Neural crest cell (in vitro differentiated cells): ENCODE measurements at regions not wholly inside any gene's neighbourhood (a gene's known extent, or its start where the extent isn't known, plus 50 kb on each side); places are given as distances from the start of the nearest gene placed in this dataset.

Source experiments
- DNase-seq: peaks from one replicate; pipeline ENCODE4 v3.0.0; 2021; ENCODE audit warnings: low read depth, mixed read lengths, low spot score
- H3K27ac Mint-ChIP-seq: one replicate; pipeline ENCODE4 v1.8.0; 2021; ENCODE audit warnings: mild to moderate bottlenecking, mixed read lengths; ENCODE audit not compliant: unreplicated experiment
- H3K27me3 Mint-ChIP-seq: 2 replicates; pipeline ENCODE4 v1.8.0; 2021; ENCODE audit warnings: low read depth, mild to moderate bottlenecking, mixed read lengths
- H3K36me3 Mint-ChIP-seq: 2 replicates; pipeline ENCODE4 v1.8.0; 2021; ENCODE audit warnings: low read depth, mild to moderate bottlenecking, mixed read lengths
- H3K4me1 Mint-ChIP-seq: 2 replicates; pipeline ENCODE4 v1.8.0; 2021; ENCODE audit warnings: mixed read lengths
- H3K4me3 Mint-ChIP-seq: one replicate; pipeline ENCODE4 v1.8.0; 2021; ENCODE audit warnings: mild to moderate bottlenecking, mixed read lengths
- H3K9me3 Mint-ChIP-seq: 2 replicates; pipeline ENCODE4 v1.8.0; 2021; ENCODE audit warnings: mixed read lengths
- TF ChIP-seq, protein P1 (sequence below): fragments of 200-600 bp; sonication (generic); conservative IDR thresholded peaks from 2 replicates; pipeline ENCODE4 v1.5.0; 2021; ENCODE audit warnings: antibody characterized with exemption, mild to moderate bottlenecking

DNA sequence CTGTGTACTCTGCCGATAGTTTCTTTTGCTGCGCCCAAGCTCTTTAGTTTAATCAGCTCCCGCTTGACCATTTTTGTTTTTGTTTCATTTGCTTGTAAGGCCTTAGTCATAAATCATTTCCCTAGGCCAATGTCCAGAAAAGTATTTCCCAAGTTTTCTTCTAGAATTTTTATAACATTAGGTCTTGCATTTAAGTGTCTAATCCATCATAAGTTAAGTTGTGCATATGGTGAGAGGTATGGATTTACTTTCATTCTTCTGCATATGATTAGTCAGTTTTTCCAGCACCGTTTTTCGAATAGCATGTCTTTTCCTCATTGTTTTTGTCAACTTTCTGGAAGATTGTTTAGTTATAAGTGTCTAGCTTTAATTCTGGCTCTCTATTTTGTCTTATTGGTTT lies 484.8 kb upstream of the CNTNAP5 start:
- H3K4me1 Mint-ChIP-seq, result no peaks in the 10 kb centered on the region
- no peaks in the 10 kb centered on the region for H3K27me3 Mint-ChIP-seq
- H3K27ac Mint-ChIP-seq, result no peak overlapping the region
- H3K36me3 Mint-ChIP-seq, result peaks cover 9% of the 10 kb centered on the region
- TF ChIP-seq, protein P1, sequence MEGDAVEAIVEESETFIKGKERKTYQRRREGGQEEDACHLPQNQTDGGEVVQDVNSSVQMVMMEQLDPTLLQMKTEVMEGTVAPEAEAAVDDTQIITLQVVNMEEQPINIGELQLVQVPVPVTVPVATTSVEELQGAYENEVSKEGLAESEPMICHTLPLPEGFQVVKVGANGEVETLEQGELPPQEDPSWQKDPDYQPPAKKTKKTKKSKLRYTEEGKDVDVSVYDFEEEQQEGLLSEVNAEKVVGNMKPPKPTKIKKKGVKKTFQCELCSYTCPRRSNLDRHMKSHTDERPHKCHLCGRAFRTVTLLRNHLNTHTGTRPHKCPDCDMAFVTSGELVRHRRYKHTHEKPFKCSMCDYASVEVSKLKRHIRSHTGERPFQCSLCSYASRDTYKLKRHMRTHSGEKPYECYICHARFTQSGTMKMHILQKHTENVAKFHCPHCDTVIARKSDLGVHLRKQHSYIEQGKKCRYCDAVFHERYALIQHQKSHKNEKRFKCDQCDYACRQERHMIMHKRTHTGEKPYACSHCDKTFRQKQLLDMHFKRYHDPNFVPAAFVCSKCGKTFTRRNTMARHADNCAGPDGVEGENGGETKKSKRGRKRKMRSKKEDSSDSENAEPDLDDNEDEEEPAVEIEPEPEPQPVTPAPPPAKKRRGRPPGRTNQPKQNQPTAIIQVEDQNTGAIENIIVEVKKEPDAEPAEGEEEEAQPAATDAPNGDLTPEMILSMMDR, result no peak
- H3K9me3 Mint-ChIP-seq, result peaks cover 19% of the 10 kb centered on the region
- no peak overlapping the region for H3K4me3 Mint-ChIP-seq
- no peak for DNase-seq

DNA sequence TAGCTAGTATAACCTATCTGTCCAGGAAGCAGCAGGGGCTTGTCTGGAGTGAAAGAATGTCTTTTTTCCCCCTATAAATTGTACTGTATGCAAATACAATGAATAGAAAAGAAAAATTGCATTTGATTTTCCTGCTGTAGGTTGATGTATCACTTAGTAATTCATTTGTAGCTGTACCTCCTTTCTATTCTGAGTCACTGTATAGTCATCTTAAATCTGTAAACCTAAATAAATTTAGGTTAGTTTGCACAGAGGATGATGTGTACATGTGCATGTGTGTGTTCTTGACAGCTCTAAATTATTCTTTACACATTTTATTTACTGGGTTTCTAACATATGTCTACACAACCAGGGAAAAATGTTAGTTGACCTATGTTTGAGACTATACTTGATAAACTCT lies 478.7 kb upstream of the CNTNAP5 start:
- Mint-ChIP-seq H3K27me3 (no peaks in the 10 kb centered on the region), H3K27ac (no peak overlapping the region), H3K36me3 (peaks cover 3% of the 10 kb centered on the region), H3K9me3 (peaks cover 11% of the 10 kb centered on the region), H3K4me3 (no peak overlapping the region), H3K4me1 (no peaks in the 10 kb centered on the region)
- no peak for DNase-seq
- TF ChIP-seq, protein P1, result no peak

DNA sequence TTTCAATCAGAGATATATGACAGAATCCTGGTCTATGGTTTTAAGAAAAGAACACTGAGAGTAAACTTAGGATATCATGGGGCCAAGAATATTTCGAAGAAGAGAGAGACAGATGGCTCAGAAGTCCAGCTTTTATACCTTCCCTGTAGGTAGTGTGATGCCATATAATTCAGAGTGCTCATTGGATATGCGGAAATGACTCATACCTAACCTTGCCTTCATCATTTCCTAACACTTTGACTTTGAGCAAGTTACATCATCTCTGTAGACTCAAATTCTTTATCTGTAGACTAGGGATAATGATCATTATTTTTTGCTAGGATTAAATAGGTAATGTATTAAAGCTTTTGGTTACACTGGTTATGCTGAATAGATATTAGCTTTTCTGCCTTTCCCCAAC lies 461.6 kb upstream of the CNTNAP5 start:
- no peak overlapping the region for H3K4me3 Mint-ChIP-seq
- H3K27ac Mint-ChIP-seq, result no peak overlapping the region
- TF ChIP-seq, protein P1, result no peak
- peaks cover 3% of the 10 kb centered on the region for H3K9me3 Mint-ChIP-seq
- H3K36me3 Mint-ChIP-seq, result no peaks in the 10 kb centered on the region
- H3K27me3 Mint-ChIP-seq, result no peaks in the 10 kb centered on the region
- H3K4me1 Mint-ChIP-seq, result peaks cover 4% of the 10 kb centered on the region
- DNase-seq, result no peak

DNA sequence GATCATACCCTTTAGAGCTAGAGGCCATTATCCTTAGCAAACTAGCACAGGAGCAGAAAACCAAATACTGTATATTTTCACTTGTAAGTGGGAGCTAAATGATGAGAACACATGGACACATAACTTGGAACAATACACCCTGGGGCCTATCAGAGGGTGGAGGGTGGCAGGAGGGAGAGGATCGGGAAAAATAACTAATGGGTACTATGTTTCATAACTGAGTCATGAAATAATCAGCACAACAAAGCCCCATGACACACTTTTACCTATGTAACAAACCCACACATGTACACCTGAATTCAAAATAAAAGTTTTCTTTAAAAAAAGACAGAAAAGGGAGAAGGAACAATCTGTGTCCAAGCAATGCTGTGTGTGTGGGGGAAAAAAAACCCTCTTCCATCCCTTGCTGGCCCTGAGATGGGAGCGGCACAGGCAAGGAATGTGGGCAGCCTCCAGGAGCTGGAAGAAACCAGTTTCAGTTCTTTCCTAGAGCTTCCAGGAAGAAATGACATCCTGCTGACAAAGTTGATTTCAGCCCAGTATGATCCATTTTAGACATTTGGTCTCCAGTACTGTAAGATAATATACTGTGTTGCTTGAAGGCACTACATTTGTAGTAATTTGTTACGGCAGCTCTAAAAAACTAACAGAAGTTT lies 458.7 kb upstream of the CNTNAP5 start:
- H3K27ac Mint-ChIP-seq, result no peak overlapping the region
- no peaks in the 10 kb centered on the region for H3K36me3 Mint-ChIP-seq
- H3K4me3 Mint-ChIP-seq, result no peak overlapping the region
- H3K27me3 Mint-ChIP-seq, result no peaks in the 10 kb centered on the region
- peaks cover under 1% of the 10 kb centered on the region for H3K4me1 Mint-ChIP-seq
- H3K9me3 Mint-ChIP-seq, result no peaks in the 10 kb centered on the region
- TF ChIP-seq, protein P1, result no peak
- DNase-seq, result no peak

DNA sequence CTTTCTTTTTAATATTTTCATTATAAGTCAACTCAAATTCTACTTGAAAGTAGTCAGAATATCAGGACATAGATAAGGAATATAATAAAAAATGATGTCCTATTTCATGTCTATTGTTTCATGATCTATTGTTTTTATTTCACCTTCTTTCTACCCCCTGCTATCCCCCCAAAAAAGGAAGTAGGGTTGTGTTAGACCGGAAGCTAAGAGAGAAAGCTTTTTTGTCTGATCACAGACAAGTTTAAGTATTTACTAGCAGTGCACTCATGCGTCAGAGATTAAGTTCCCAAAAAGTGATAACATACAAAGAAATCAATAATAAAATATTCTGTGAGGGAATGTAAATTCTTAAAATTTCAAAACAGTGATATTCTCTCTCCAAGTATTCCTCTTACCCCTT lies 447.1 kb upstream of the CNTNAP5 start:
- no peaks in the 10 kb centered on the region for H3K27me3 Mint-ChIP-seq
- no peaks in the 10 kb centered on the region for H3K36me3 Mint-ChIP-seq

More for the DNA sequence above, 447.1 kb upstream of the CNTNAP5 start:
- TF ChIP-seq, protein P1, result no peak
- Mint-ChIP-seq H3K27ac (no peak overlapping the region), H3K4me1 (peaks cover 17% of the 10 kb centered on the region), H3K9me3 (peaks cover 7% of the 10 kb centered on the region), H3K4me3 (no peak overlapping the region)
- no peak for DNase-seq
